Mesendoderm (in vitro differentiated cells): ENCODE measurements at regions not wholly inside any gene's neighbourhood (a gene's known extent, or its start where the extent isn't known, plus 50 kb on each side); places are given as distances from the start of the nearest gene placed in this dataset.

Experiments used
- DNase-seq: peaks from one replicate; pipeline ENCODE4 v3.0.0; 2013
- H2AK5ac ChIP-seq: 2 replicates; pipeline ENCODE4 v1.6.1; 2013; ENCODE audit warnings: low read length, inconsistent platforms
- H2BK120ac ChIP-seq: 2 replicates; pipeline ENCODE4 v1.6.1; 2013; ENCODE audit warnings: low read depth, mild to moderate bottlenecking, low read length, moderate library complexity, mixed read lengths
- H2BK15ac ChIP-seq: replicated peaks from 2 replicates; pipeline ENCODE4 v1.6.1; 2013; ENCODE audit warnings: low read depth, mild to moderate bottlenecking, moderate library complexity
- H2BK5ac ChIP-seq: 2 replicates; pipeline ENCODE4 v1.6.1; 2013; ENCODE audit warnings: low read length, inconsistent platforms
- H3K18ac ChIP-seq: 2 replicates; pipeline ENCODE4 v1.6.1; 2013; ENCODE audit warnings: mild to moderate bottlenecking, low read length, mixed read lengths
- H3K23ac ChIP-seq: one replicate; pipeline ENCODE4 v1.6.1; 2013; ENCODE audit warnings: low read length
- H3K27ac ChIP-seq: 2 replicates; pipeline ENCODE4 v1.5.1; 2013; ENCODE audit warnings: low read depth, mild to moderate bottlenecking, inconsistent platforms, low read length, moderate library complexity
- H3K27me3 ChIP-seq: 2 replicates; pipeline ENCODE4 v1.6.1; 2013; ENCODE audit warnings: low read length, control low read depth, mild to moderate bottlenecking, inconsistent platforms; ENCODE audit not compliant: insufficient read depth, poor library complexity
- H3K36me3 ChIP-seq: 2 replicates; pipeline ENCODE4 v1.6.1; 2013; ENCODE audit warnings: low read length, inconsistent platforms; ENCODE audit not compliant: control insufficient read depth, insufficient read depth
- H3K4ac ChIP-seq: one replicate; pipeline ENCODE4 v1.6.1; 2013; ENCODE audit warnings: low read depth, mild to moderate bottlenecking, low read length, moderate library complexity
- H3K4me1 ChIP-seq: 2 replicates; pipeline ENCODE4 v1.6.1; 2013; ENCODE audit warnings: low read depth, low read length, inconsistent platforms; ENCODE audit not compliant: control insufficient read depth
- H3K4me2 ChIP-seq: 2 replicates; pipeline ENCODE4 v1.6.1; 2013; ENCODE audit warnings: low read length
- H3K4me3 ChIP-seq: 2 replicates; pipeline ENCODE4 v1.5.1; 2013; ENCODE audit warnings: mild to moderate bottlenecking, low read length
- H3K56ac ChIP-seq: one replicate; pipeline ENCODE4 v1.6.1; 2013; ENCODE audit warnings: low read length
- H3K79me1 ChIP-seq: 2 replicates; pipeline ENCODE4 v1.6.1; 2013; ENCODE audit warnings: low read length, inconsistent platforms
- H3K79me2 ChIP-seq: 2 replicates; pipeline ENCODE4 v1.6.1; 2013; ENCODE audit warnings: mild to moderate bottlenecking, low read length; ENCODE audit not compliant: control insufficient read depth, insufficient read depth
- H3K9ac ChIP-seq: 2 replicates; pipeline ENCODE4 v1.6.1; 2013; ENCODE audit warnings: low read length, inconsistent platforms
- H4K5ac ChIP-seq: one replicate; pipeline ENCODE4 v1.6.1; 2013; ENCODE audit warnings: low read length
- H4K8ac ChIP-seq: one replicate; pipeline ENCODE4 v1.6.1; 2013; ENCODE audit warnings: low read depth, mild to moderate bottlenecking, control low read depth, low read length, moderate library complexity
- WGBS: extraction: QIAGEN DNeasy Blood & Tissue Kit; methylation state at CpG from one replicate; pipeline ENCODE4 v1.1.7; 2013; ENCODE audit warnings: low lambda C conversion rate, missing lambda C conversion rate; ENCODE audit not compliant: insufficient coverage; ENCODE audit errors: extremely low coverage; 5-methylcytosine and 5-hydroxymethylcytosine counted together

DNA sequence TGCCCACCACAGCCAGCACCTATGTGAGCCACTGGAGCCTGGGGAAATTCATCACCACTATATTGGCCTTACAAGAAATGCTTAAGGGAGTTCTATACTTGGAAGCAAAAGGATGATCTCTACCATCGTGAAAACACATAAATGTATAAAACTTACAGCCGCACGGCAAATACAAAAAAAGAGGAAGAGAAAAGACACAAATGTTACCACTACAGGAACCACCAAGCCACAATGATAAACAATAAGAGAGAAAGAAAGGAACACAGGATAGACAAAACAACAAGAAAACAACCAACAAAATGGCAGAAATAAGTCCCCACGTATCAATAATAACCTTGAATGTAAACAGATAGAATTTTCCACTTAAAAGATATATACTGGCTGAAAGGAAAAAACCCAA is 267.5 kb downstream of the TMEM121 start:
- Histone ChIP-seq H3K23ac (no peak overlapping the region), H4K8ac (no peak overlapping the region), H2BK5ac (no peak overlapping the region), H3K56ac (no peak overlapping the region), H2AK5ac (no peak overlapping the region), H3K27ac (no peak overlapping the region), H3K4me1 (no peaks in the 10 kb centered on the region), H3K18ac (no peak overlapping the region), H3K4me3 (peak overlapping the region; percentile 8), H3K79me2 (no peaks in the 10 kb centered on the region), H3K4me2 (no peak overlapping the region), H3K79me1 (no peaks in the 10 kb centered on the region), H3K36me3 (no peaks in the 10 kb centered on the region), H2BK15ac (no peak overlapping the region), H3K27me3 (no peaks in the 10 kb centered on the region), H2BK120ac (no peak overlapping the region), H4K5ac (no peak overlapping the region), H3K9ac (no peak overlapping the region), H3K4ac (no peak overlapping the region)
- no peak for DNase-seq
- no CpG with 5 or more reads among the region's 4 CpGs for WGBS

DNA sequence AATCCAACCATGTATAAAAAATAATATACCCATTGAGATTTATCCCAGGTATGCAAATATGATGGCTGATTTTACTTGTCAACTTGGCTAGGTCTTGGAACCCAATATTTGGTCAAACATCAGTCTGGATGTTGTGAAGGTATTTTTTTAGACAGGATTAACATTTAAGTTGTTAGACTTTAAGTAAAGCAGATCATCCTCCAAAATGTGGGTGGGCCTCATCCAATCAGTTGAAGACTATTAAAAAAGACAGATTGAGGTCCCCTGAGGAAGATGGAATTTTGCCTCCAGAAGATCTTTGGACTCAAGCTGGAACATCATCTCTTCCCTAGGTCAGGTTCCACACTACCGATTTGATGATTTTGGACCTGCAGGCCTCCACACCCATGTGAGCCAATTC is 271.2 kb downstream of the TMEM121 start:
- Histone ChIP-seq H3K4me1 (no peaks in the 10 kb centered on the region), H3K23ac (no peak overlapping the region), H3K36me3 (no peaks in the 10 kb centered on the region), H4K5ac (no peak overlapping the region), H3K4me3 (no peak overlapping the region), H3K4ac (no peak overlapping the region), H3K27ac (no peak overlapping the region), H2BK120ac (no peak overlapping the region), H2BK5ac (no peak overlapping the region), H3K79me2 (no peaks in the 10 kb centered on the region), H3K18ac (no peak overlapping the region), H4K8ac (no peak overlapping the region), H3K27me3 (no peaks in the 10 kb centered on the region), H3K9ac (no peak overlapping the region), H3K56ac (no peak overlapping the region), H3K79me1 (no peaks in the 10 kb centered on the region), H2BK15ac (no peak overlapping the region), H2AK5ac (no peak overlapping the region), H3K4me2 (no peak overlapping the region)
- WGBS: no CpG with 5 or more reads among the region's 1 CpG
- no peak for DNase-seq

DNA sequence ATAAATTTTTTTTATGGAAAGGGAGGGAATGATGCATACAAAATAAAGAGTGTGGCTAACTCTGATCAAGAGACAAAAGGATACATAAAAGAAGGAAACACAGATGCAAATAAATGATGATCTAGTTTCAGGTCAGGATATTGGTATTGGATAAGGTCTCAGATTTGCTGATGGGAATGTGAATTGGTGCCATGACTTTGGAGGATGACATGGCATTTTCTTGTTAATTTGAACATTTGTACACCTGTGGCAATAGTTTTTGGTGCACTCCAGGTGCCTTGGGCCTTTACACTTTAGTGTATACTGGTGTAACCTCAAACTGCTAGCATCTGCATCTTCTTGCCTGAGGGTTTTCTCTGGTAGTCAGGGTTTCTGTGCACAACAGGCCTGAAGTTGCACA is 279.3 kb downstream of the TMEM121 start:
- Histone ChIP-seq H3K79me1 (no peaks in the 10 kb centered on the region), H2BK15ac (no peak overlapping the region), H3K4me3 (no peak overlapping the region), H3K56ac (no peak overlapping the region), H4K8ac (no peak overlapping the region), H3K36me3 (no peaks in the 10 kb centered on the region), H2BK5ac (no peak overlapping the region), H3K18ac (no peak overlapping the region), H3K4ac (no peak overlapping the region), H2AK5ac (no peak overlapping the region), H3K27ac (no peak overlapping the region), H3K4me2 (no peak overlapping the region), H2BK120ac (no peak overlapping the region), H3K23ac (no peak overlapping the region), H3K4me1 (no peaks in the 10 kb centered on the region), H3K27me3 (no peaks in the 10 kb centered on the region), H3K79me2 (no peaks in the 10 kb centered on the region), H3K9ac (no peak overlapping the region), H4K5ac (no peak overlapping the region)
- no peak for DNase-seq

DNA sequence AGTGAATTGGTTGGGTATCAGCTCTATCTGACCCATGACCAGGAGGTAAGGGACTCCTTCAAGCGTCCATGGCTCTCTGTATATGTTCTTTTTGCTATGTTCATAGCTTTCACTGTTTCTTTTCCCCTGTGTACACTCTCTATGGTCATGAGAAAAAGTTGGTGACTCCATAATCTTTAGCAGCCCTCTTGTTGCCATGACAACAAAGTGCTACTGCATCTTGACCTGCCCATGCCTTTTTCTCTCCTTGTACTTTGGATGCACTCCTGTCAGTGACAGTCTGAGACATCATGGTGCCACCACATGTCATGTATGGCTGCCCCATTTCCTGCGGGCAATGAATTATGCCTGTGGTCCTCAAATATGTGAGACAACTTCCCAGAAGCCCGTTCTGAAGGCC is 280.2 kb downstream of the TMEM121 start:
- Histone ChIP-seq H3K9ac (no peak overlapping the region), H3K4ac (no peak overlapping the region), H2BK15ac (no peak overlapping the region), H3K18ac (no peak overlapping the region), H3K56ac (no peak overlapping the region), H2AK5ac (no peak overlapping the region), H4K5ac (no peak overlapping the region), H3K79me1 (no peaks in the 10 kb centered on the region), H2BK5ac (no peak overlapping the region), H3K27ac (no peak overlapping the region), H4K8ac (no peak overlapping the region), H3K36me3 (no peaks in the 10 kb centered on the region), H3K23ac (no peak overlapping the region), H3K4me3 (no peak overlapping the region), H3K4me2 (no peak overlapping the region), H3K4me1 (no peaks in the 10 kb centered on the region), H2BK120ac (no peak overlapping the region), H3K79me2 (no peaks in the 10 kb centered on the region), H3K27me3 (no peaks in the 10 kb centered on the region)
- no CpG with 5 or more reads among the region's 3 CpGs for WGBS
- DNase-seq: no peak

DNA sequence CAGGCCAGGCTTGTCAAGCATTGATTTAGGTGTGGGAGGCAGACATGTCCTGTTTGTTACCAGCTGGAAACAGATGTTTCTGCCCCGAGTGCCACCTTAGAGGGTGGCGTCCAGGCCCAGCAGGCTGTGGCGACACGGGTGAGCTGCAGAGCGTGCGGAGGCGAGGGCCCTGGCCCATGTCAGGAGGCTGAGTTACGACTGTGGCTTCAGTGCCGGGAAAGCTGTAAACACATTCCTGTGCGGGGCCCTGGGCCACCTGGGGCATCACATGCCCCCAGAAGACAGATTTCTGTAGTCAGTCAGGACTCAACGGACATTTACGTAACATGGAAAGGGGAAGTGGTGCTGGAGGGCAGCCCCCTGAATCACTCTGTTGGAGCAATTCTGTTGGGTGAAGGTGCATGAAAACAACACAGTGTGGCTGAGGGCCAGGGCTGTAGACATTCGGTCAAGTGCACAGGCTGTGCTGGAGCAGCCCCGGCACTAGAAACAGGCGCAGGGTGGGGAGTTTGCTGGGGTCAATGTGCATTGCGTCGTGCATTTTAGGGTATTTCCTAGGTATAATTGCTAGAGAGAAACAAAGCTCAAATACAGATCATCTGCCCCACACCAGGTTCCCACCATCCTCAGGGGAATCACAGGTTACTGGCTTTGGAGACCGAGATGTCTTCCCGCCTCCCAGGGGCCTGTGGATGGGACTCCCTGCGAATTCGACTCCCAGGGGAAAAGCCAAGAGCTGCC is 291.8 kb downstream of the TMEM121 start:
- no peak overlapping the region for H2BK15ac ChIP-seq
- no peak overlapping the region for H3K27ac ChIP-seq
- H2AK5ac ChIP-seq: no peak overlapping the region
- H3K4me1 ChIP-seq: no peaks in the 10 kb centered on the region
- H4K8ac ChIP-seq: no peak overlapping the region
- H3K4me2 ChIP-seq: no peak overlapping the region
- no peak overlapping the region for H2BK5ac ChIP-seq
- H3K79me2 ChIP-seq: no peaks in the 10 kb centered on the region
- H3K9ac ChIP-seq: no peak overlapping the region
- no peaks in the 10 kb centered on the region for H3K79me1 ChIP-seq
- H4K5ac ChIP-seq: no peak overlapping the region
- no peak overlapping the region for H2BK120ac ChIP-seq
- H3K4ac ChIP-seq: no peak overlapping the region
- H3K23ac ChIP-seq: no peak overlapping the region
- no CpG with 5 or more reads among the region's 21 CpGs for WGBS
- no peak overlapping the region for H3K4me3 ChIP-seq
- H3K36me3 ChIP-seq: no peaks in the 10 kb centered on the region
- no peak for DNase-seq
- H3K18ac ChIP-seq: no peak overlapping the region
- no peaks in the 10 kb centered on the region for H3K27me3 ChIP-seq
- no peak overlapping the region for H3K56ac ChIP-seq

DNA sequence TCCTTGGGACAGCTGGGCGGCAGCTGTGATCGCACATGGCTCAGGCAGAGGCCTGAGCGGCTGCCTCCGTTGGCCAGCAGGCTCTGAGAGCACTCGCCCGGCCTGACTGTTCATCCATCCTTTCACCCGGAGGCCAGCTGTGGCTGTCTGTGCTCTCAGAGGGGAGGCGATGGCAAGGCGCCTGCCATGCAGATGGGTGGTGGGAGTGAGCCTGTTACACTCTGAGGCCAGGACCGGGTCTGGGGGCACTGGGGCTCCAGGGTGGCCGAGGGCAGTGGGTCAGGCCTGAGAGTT is 292.3 kb downstream of the TMEM121 start:
- no peak overlapping the region for H2BK15ac ChIP-seq
- H3K36me3 ChIP-seq: no peaks in the 10 kb centered on the region
- no peak overlapping the region for H4K8ac ChIP-seq
- H3K4ac ChIP-seq: no peak overlapping the region
- DNase-seq: no peak
- no peaks in the 10 kb centered on the region for H3K79me2 ChIP-seq
- H3K9ac ChIP-seq: no peak overlapping the region
- H2AK5ac ChIP-seq: no peak overlapping the region
- WGBS: no CpG with 5 or more reads among the region's 11 CpGs
- H3K18ac ChIP-seq: no peak overlapping the region
- no peak overlapping the region for H3K4me2 ChIP-seq
- no peak overlapping the region for H3K4me3 ChIP-seq
- no peak overlapping the region for H4K5ac ChIP-seq
- H3K23ac ChIP-seq: no peak overlapping the region
- no peak overlapping the region for H2BK120ac ChIP-seq
- H3K79me1 ChIP-seq: no peaks in the 10 kb centered on the region
- H3K4me1 ChIP-seq: no peaks in the 10 kb centered on the region
- no peak overlapping the region for H3K56ac ChIP-seq
- no peaks in the 10 kb centered on the region for H3K27me3 ChIP-seq
- no peak overlapping the region for H3K27ac ChIP-seq
- H2BK5ac ChIP-seq: no peak overlapping the region
